Mesenchymal stem cell (in vitro differentiated cells and primary cell): ENCODE measurements at regions not wholly inside any gene's neighbourhood (a gene's known extent, or its start where the extent isn't known, plus 50 kb on each side); places are given as distances from the start of the nearest gene placed in this dataset.
"Not testable (repeated sequence)": the region's sequence is repeated elsewhere in the genome, so short reads cannot be mapped to it uniquely, and the experiment has no call there.

ENCODE experiments used
- DNase-seq: peaks from one replicate; pipeline ENCODE4 v3.0.0-alpha.2; 2013
- H2AFZ ChIP-seq: one replicate; pipeline ENCODE4 v1.6.1; 2013; ENCODE audit warnings: low read depth, mild to moderate bottlenecking, control low read depth, inconsistent platforms, low read length, moderate library complexity
- H2AK5ac ChIP-seq: 2 replicates; pipeline ENCODE4 v1.6.1; 2013; ENCODE audit warnings: low read length, moderate library complexity, mild to moderate bottlenecking, inconsistent platforms; ENCODE audit not compliant: severe bottlenecking
- H2BK120ac ChIP-seq: one replicate; pipeline ENCODE4 v1.6.1; 2013; ENCODE audit warnings: low read depth, mild to moderate bottlenecking, inconsistent platforms, low read length, moderate library complexity
- H2BK12ac ChIP-seq, 2 experiments: one replicate each; pipeline ENCODE4 v1.6.1; 2013; ENCODE audit warnings: inconsistent platforms in 2 of 2, low read length in 2 of 2, mild to moderate bottlenecking in 2 of 2, moderate library complexity in 2 of 2, control low read depth in 1 of 2
- H2BK15ac ChIP-seq: one replicate; pipeline ENCODE4 v1.6.1; 2013; ENCODE audit warnings: mild to moderate bottlenecking, low read depth, inconsistent platforms; ENCODE audit not compliant: poor library complexity, severe bottlenecking
- H2BK5ac ChIP-seq: 2 replicates; pipeline ENCODE4 v1.6.1; 2013; ENCODE audit warnings: low read depth, mild to moderate bottlenecking, low read length, control low read depth, inconsistent platforms; ENCODE audit not compliant: poor library complexity, severe bottlenecking
- H3K14ac ChIP-seq, 2 experiments: one replicate each; pipeline ENCODE4 v1.6.1; 2013; ENCODE audit warnings: inconsistent platforms in 2 of 2, low read length in 2 of 2, control low read depth in 1 of 2, mild to moderate bottlenecking in 1 of 2, moderate library complexity in 1 of 2
- H3K18ac ChIP-seq, 2 experiments: one replicate each; pipeline ENCODE4 v1.6.1; 2013; ENCODE audit warnings: inconsistent platforms in 2 of 2, low read length in 2 of 2, control low read depth in 1 of 2, low read depth in 1 of 2, mild to moderate bottlenecking in 1 of 2
- H3K23ac ChIP-seq, 2 experiments: one replicate each; pipeline ENCODE4 v1.6.1; 2013; ENCODE audit warnings: inconsistent platforms in 2 of 2, low read length in 2 of 2, mild to moderate bottlenecking in 2 of 2, moderate library complexity in 2 of 2, control low read depth in 1 of 2
- H3K27ac ChIP-seq: 2 replicates; pipeline ENCODE4 v1.5.1; 2013; ENCODE audit warnings: mild to moderate bottlenecking, moderate library complexity, low read length, control low read depth, inconsistent platforms; ENCODE audit not compliant: poor library complexity, severe bottlenecking
- H3K27me3 ChIP-seq, 2 experiments: 2 replicates each; pipeline versions ENCODE4 v1.6.1 to v1.7.0; 2013; ENCODE audit warnings: low read length in 2 of 2, mild to moderate bottlenecking in 2 of 2, moderate library complexity in 2 of 2, control low read depth in 1 of 2, inconsistent platforms in 1 of 2; ENCODE audit not compliant: control insufficient read depth in 1 of 2, insufficient read depth in 1 of 2
- H3K36me3 ChIP-seq, 2 experiments: 2 replicates each; pipeline versions ENCODE4 v1.6.1 to v1.7.0; 2013; ENCODE audit warnings: low read length in 2 of 2, control low read depth in 1 of 2, inconsistent platforms in 1 of 2, low read depth in 1 of 2, mild to moderate bottlenecking in 1 of 2; ENCODE audit not compliant: insufficient read depth in 2 of 2, control insufficient read depth in 1 of 2
- H3K4ac ChIP-seq, 2 experiments: one replicate each; pipeline ENCODE4 v1.6.1; 2013; ENCODE audit warnings: inconsistent platforms in 2 of 2, low read length in 2 of 2, mild to moderate bottlenecking in 2 of 2, moderate library complexity in 2 of 2, control low read depth in 1 of 2, low read depth in 1 of 2
- H3K4me1 ChIP-seq: 2 replicates; pipeline ENCODE4 v1.6.1; 2013; ENCODE audit warnings: low read depth, low read length, control low read depth; ENCODE audit not compliant: control insufficient read depth, insufficient read depth
- H3K4me2 ChIP-seq: 2 replicates; pipeline ENCODE4 v1.6.1; 2013; ENCODE audit warnings: low read length, mild to moderate bottlenecking, inconsistent platforms; ENCODE audit not compliant: poor library complexity, severe bottlenecking
- H3K4me3 ChIP-seq, 2 experiments: 2 replicates each; pipeline versions ENCODE4 v1.5.1 to v1.7.0; 2013; ENCODE audit warnings: low read length in 2 of 2, mild to moderate bottlenecking in 2 of 2, control low read depth in 1 of 2, low read depth in 1 of 2; ENCODE audit not compliant: insufficient read depth in 1 of 2
- H3K79me1 ChIP-seq: replicated peaks from 2 replicates; pipeline ENCODE4 v1.6.1; 2013; ENCODE audit warnings: mild to moderate bottlenecking, control low read depth, low read length, inconsistent platforms; ENCODE audit not compliant: poor library complexity, severe bottlenecking
- H3K9ac ChIP-seq: 2 replicates; pipeline ENCODE4 v1.7.0; 2013; ENCODE audit warnings: mild to moderate bottlenecking, low read length, moderate library complexity
- H3K9me3 ChIP-seq: 2 replicates; pipeline ENCODE4 v1.7.0; 2013; ENCODE audit warnings: mild to moderate bottlenecking, low read length; ENCODE audit not compliant: control insufficient read depth
- H4K8ac ChIP-seq: one replicate; pipeline ENCODE4 v1.6.1; 2013; ENCODE audit warnings: inconsistent platforms, mild to moderate bottlenecking, low read length, moderate library complexity
- H4K91ac ChIP-seq: one replicate; pipeline ENCODE4 v1.6.1; 2013; ENCODE audit warnings: mild to moderate bottlenecking, low read length, inconsistent platforms
- WGBS: methylation state at CpG from one replicate; pipeline ENCODE4 v1.1.7; 2013; ENCODE audit warnings: mixed read lengths; 5-methylcytosine and 5-hydroxymethylcytosine counted together

- no peaks in the 10 kb centered on the region for H3K79me1 ChIP-seq
- H2BK12ac ChIP-seq, result no peak overlapping the region
- no peak overlapping the region for H3K14ac ChIP-seq
- no peak overlapping the region for H3K4ac ChIP-seq
- H3K4me2 ChIP-seq, result no peak overlapping the region
- H3K4me3 ChIP-seq, result no peak overlapping the region
- H3K4me1 ChIP-seq, result no peaks in the 10 kb centered on the region
- H3K23ac ChIP-seq, result no peak overlapping the region
- H4K8ac ChIP-seq, result no peak overlapping the region
- 0% methylated on average over 2 of the region's 4 CpGs for WGBS
- no peak for DNase-seq
- no peak overlapping the region for H2AFZ ChIP-seq
- no peak overlapping the region for H3K27ac ChIP-seq
- H2BK120ac ChIP-seq, result no peak overlapping the region
- H4K91ac ChIP-seq, result no peak overlapping the region
- H2BK15ac ChIP-seq, result no peak overlapping the region
- no peak overlapping the region for H2BK5ac ChIP-seq
- H3K9me3 ChIP-seq, result no peaks in the 10 kb centered on the region
- H3K9ac ChIP-seq, result no peak overlapping the region
- no peak overlapping the region for H2AK5ac ChIP-seq
- H3K18ac ChIP-seq, result no peak overlapping the region
- H3K27me3 ChIP-seq, result no peaks in the 10 kb centered on the region
- no peaks in the 10 kb centered on the region for H3K36me3 ChIP-seq
Measured at GRCh38 chrX:144219035-144219434, 335.2 kb downstream of the UBE2NL start.

GRCh38 chrX:144231116-144231785 lies 347.4 kb downstream of the UBE2NL start:
- H2AK5ac ChIP-seq, H2BK12ac ChIP-seq, H2BK15ac ChIP-seq, H3K36me3 ChIP-seq, H2BK5ac ChIP-seq, H3K27ac ChIP-seq, H3K23ac ChIP-seq, H3K18ac ChIP-seq, H3K9ac ChIP-seq, H3K4me1 ChIP-seq, H4K91ac ChIP-seq, DNase-seq, H3K27me3 ChIP-seq, H2AFZ ChIP-seq, H3K79me1 ChIP-seq, H3K14ac ChIP-seq, H4K8ac ChIP-seq, H3K4ac ChIP-seq, H3K4me3 ChIP-seq, H3K4me2 ChIP-seq, H2BK120ac ChIP-seq: not testable (repeated sequence)
- peaks cover 16% of the 10 kb centered on the region for H3K9me3 ChIP-seq
- WGBS, result 96% methylated on average over 19 of the region's 40 CpGs

- H3K27ac ChIP-seq, result no peak overlapping the region
- no peak overlapping the region for H3K4ac ChIP-seq
Measured at GRCh38 chrX:144253356-144253755, 369.5 kb downstream of the UBE2NL start.

GRCh38 chrX:144259054-144259453 lies 375.2 kb downstream of the UBE2NL start:
- 65% methylated on average over 3 of the region's 3 CpGs for WGBS
- DNase-seq, result no peak
- H2BK5ac ChIP-seq, result no peak overlapping the region
- no peak overlapping the region for H2BK15ac ChIP-seq
- H2AFZ ChIP-seq, result no peak overlapping the region
- no peak overlapping the region for H2BK12ac ChIP-seq
- no peak overlapping the region for H3K4me3 ChIP-seq
- peaks cover 27% of the 10 kb centered on the region for H3K9me3 ChIP-seq
- H3K27me3 ChIP-seq, result no peaks in the 10 kb centered on the region
- no peak overlapping the region for H3K23ac ChIP-seq
- no peaks in the 10 kb centered on the region for H3K4me1 ChIP-seq
- H3K79me1 ChIP-seq, result no peaks in the 10 kb centered on the region
- H3K27ac ChIP-seq, result no peak overlapping the region
- no peak overlapping the region for H2BK120ac ChIP-seq
- H3K4me2 ChIP-seq, result no peak overlapping the region
- no peak overlapping the region for H3K4ac ChIP-seq
- H2AK5ac ChIP-seq, result no peak overlapping the region
- H3K36me3 ChIP-seq, result no peaks in the 10 kb centered on the region
- H3K9ac ChIP-seq, result no peak overlapping the region
- H4K91ac ChIP-seq, result no peak overlapping the region
- no peak overlapping the region for H4K8ac ChIP-seq
- H3K18ac ChIP-seq, result no peak overlapping the region
- H3K14ac ChIP-seq, result no peak overlapping the region

More at GRCh38 chrX:144253356-144253755, 369.5 kb downstream of the UBE2NL start:
- Histone ChIP-seq H3K14ac (no peak overlapping the region), H3K36me3 (no peaks in the 10 kb centered on the region), H2BK120ac (no peak overlapping the region), H2BK5ac (no peak overlapping the region), H3K79me1 (no peaks in the 10 kb centered on the region), H2AFZ (no peak overlapping the region), H2AK5ac (no peak overlapping the region), H2BK15ac (no peak overlapping the region), H3K18ac (no peak overlapping the region), H3K4me2 (no peak overlapping the region), H4K8ac (no peak overlapping the region), H2BK12ac (no peak overlapping the region), H3K23ac (no peak overlapping the region), H3K9me3 (peaks cover 31% of the 10 kb centered on the region), H3K4me1 (no peaks in the 10 kb centered on the region), H3K9ac (no peak overlapping the region), H3K27me3 (no peaks in the 10 kb centered on the region), H3K4me3 (no peak overlapping the region), H4K91ac (no peak overlapping the region)
- DNase-seq, result no peak
- WGBS, result 75% methylated on average over 1 of the region's 1 CpG
